ENCODE measurements at regions not wholly inside any gene's neighbourhood (a gene's known extent, or its start where the extent isn't known, plus 50 kb on each side); places are given as distances from the start of the nearest gene placed in this dataset.

GRCh38 chr12:93272997-93273396 lies 104.7 kb upstream of the NUDT4 start:
- TF ChIP-seq CTCF (IDR thresholded peaks at IDR 0.05) (no peak), POLR2A (IDR thresholded peaks at IDR 0.05) (no peak)

Data from ovary (tissue), 3 donors.